ENCODE measurements at regions not wholly inside any gene's neighbourhood (a gene's known extent, or its start where the extent isn't known, plus 50 kb on each side); places are given as distances from the start of the nearest gene placed in this dataset.

- TF ChIP-seq CTCF (conservative IDR thresholded peaks at IDR 0.05 in 1 of 2, IDR thresholded peaks at IDR 0.05 in 1 of 2; ENCODE audit: low read depth in 1 of 2, low read length in 2 of 2) (no peak), EZH2 (IDR thresholded peaks at IDR 0.05; ENCODE audit: low read length, missing control alignments) (no peak)
These were observed 301.6 kb downstream of the NR2F1-AS1 start for GRCh38 chr5:93279296-93279963.

Measured in fibroblast of lung (primary cell).